AG10803 (cell line): ENCODE measurements at regions not wholly inside any gene's neighbourhood (a gene's known extent, or its start where the extent isn't known, plus 50 kb on each side); places are given as distances from the start of the nearest gene placed in this dataset.

Source experiments
- DNase-seq: peaks from one replicate; pipeline ENCODE4 v3.0.0; 2010; ENCODE audit warnings: low read depth
- H3K4me3 ChIP-seq: 2 replicates; pipeline ENCODE4 v1.5.1; 2011; ENCODE audit warnings: mild to moderate bottlenecking, low read length, control low read depth
- CTCF ChIP-seq: conservative IDR thresholded peaks from 2 replicates; pipeline ENCODE4 v1.5.1; 2011; ENCODE audit warnings: mild to moderate bottlenecking, low read length, control low read depth, inconsistent platforms

GRCh38 chr16:87171723-87172122 is 145.5 kb downstream of the C16orf95 start:
- no peak overlapping the region for H3K4me3 ChIP-seq
- DNase-seq, result no peak
- no peak for TF ChIP-seq CTCF

GRCh38 chr16:87172632-87173031 is 144.6 kb downstream of the C16orf95 start:
- no peak for TF ChIP-seq CTCF
- no peak for DNase-seq
- H3K4me3 ChIP-seq, result no peak overlapping the region

GRCh38 chr16:87173294-87173893 is 143.8 kb downstream of the C16orf95 start:
- H3K4me3 ChIP-seq, result no peak overlapping the region
- no peak for TF ChIP-seq CTCF
- peak; percentile 23 for DNase-seq

- no peak for TF ChIP-seq CTCF
- H3K4me3 ChIP-seq, result no peak overlapping the region
- no peak for DNase-seq
These were observed 143.1 kb downstream of the C16orf95 start for GRCh38 chr16:87174061-87174460.

GRCh38 chr16:87176735-87177134 is 140.5 kb downstream of the C16orf95 start:
- no peak for DNase-seq
- TF ChIP-seq CTCF, result no peak
- H3K4me3 ChIP-seq, result no peak overlapping the region

GRCh38 chr16:87177673-87178072 is 139.5 kb downstream of the C16orf95 start:
- no peak for TF ChIP-seq CTCF
- no peak for DNase-seq
- no peak overlapping the region for H3K4me3 ChIP-seq

- DNase-seq, result peak; percentile 23
- TF ChIP-seq CTCF, result peak; percentile 19; the same call in 1 of the 2 replicates
These were observed 138.9 kb downstream of the C16orf95 start for GRCh38 chr16:87178177-87178863.

More at GRCh38 chr16:87178177-87178863, 138.9 kb downstream of the C16orf95 start:
- no peak overlapping the region for H3K4me3 ChIP-seq
